Endothelial cell of umbilical vein (primary cell): ENCODE measurements at regions not wholly inside any gene's neighbourhood (a gene's known extent, or its start where the extent isn't known, plus 50 kb on each side); places are given as distances from the start of the nearest gene placed in this dataset.

ENCODE experiments used
- BruUV-seq: library from RNA; stranded (reverse); fragments of 400-500 nt; replicated peaks from 2 replicates; lab custom pipeline; 2021; lab: Mats Ljungman, UMichigan
- CTCF ChIA-PET: fragments of 300-600, 350-600 bp; sonication (Branson Sonifier 250); formaldehyde crosslinking; loops from one replicate; lab custom pipeline; 2021; ENCODE audit warnings: antibody characterized with exemption, inconsistent platforms; lab: Charles Lee
- POLR2A ChIA-PET: fragments of 300-600, 350-600 bp; sonication (Branson Sonifier 250); formaldehyde crosslinking; loops from one replicate; lab custom pipeline; 2021; ENCODE audit warnings: antibody characterized with exemption, inconsistent platforms; lab: Charles Lee
- DNase-seq: peaks from one replicate; pipeline ENCODE4 v3.0.0-alpha.2; 2011; ENCODE audit warnings: low read depth, low spot score
- FAIRE-seq: peaks from 2 replicates; lab custom pipeline; 2011; peaks lifted over from hg19 to GRCh38; lab: Jason Lieb, UNC
- H2AFZ ChIP-seq: 2 replicates; pipeline ENCODE4 v1.6.0; 2012; ENCODE audit warnings: low read depth, low read length, control low read depth, inconsistent platforms
- H3K27ac ChIP-seq: 2 replicates; pipeline ENCODE4 v1.5.1; 2011; ENCODE audit warnings: low read depth, mild to moderate bottlenecking, control low read depth, low read length, moderate library complexity; ENCODE audit not compliant: insufficient read depth
- H3K27me3 ChIP-seq, 2 experiments: 2 replicates each; pipeline versions ENCODE4 v1.6.0 to v1.6.1; 2011; ENCODE audit warnings: low read length in 2 of 2, mixed read lengths in 1 of 2; ENCODE audit not compliant: control insufficient read depth in 2 of 2, insufficient read depth in 2 of 2
- H3K36me3 ChIP-seq, 2 experiments: 2 replicates in 1 of 2; 3 replicates in 1 of 2; pipeline ENCODE4 v1.5.1; 2011; ENCODE audit warnings: low read length in 2 of 2, mild to moderate bottlenecking in 1 of 2, moderate library complexity in 1 of 2; ENCODE audit not compliant: control insufficient read depth in 2 of 2, insufficient read depth in 2 of 2; ENCODE audit errors: extremely low read depth in 1 of 2
- H3K4me1 ChIP-seq: 3 replicates; pipeline ENCODE4 v1.5.1; 2011; ENCODE audit warnings: mild to moderate bottlenecking, low read length; ENCODE audit not compliant: control insufficient read depth, insufficient read depth; ENCODE audit errors: extremely low read depth
- H3K4me2 ChIP-seq: 2 replicates; pipeline ENCODE4 v1.6.1; 2011; ENCODE audit warnings: low read length, control low read depth, mixed read lengths; ENCODE audit not compliant: insufficient read depth
- H3K4me3 ChIP-seq, 3 experiments: fragments of 200-600 bp in 1 of 3; sonication (generic), shearing (Covaris generic) in 1 of 3; replicated peaks in 1 of 3; 2 replicates each; pipeline ENCODE4 v1.5.1; 2011 to 2016; ENCODE audit warnings: control low read depth in 3 of 3, low read length in 3 of 3, mild to moderate bottlenecking in 2 of 3, inconsistent platforms in 1 of 3, low read depth in 1 of 3, moderate library complexity in 1 of 3; ENCODE audit not compliant: insufficient read depth in 1 of 3
- H3K79me2 ChIP-seq: 2 replicates; pipeline ENCODE4 v1.6.0; 2012; ENCODE audit warnings: low read length, inconsistent platforms; ENCODE audit not compliant: control insufficient read depth, insufficient read depth
- H3K9ac ChIP-seq: replicated peaks from 2 replicates; pipeline ENCODE3; 2011; ENCODE audit warnings: low read length, control low read depth; ENCODE audit not compliant: insufficient read depth; ENCODE audit errors: extremely low read depth
- H3K9me1 ChIP-seq: replicated peaks from 3 replicates; pipeline ENCODE4 v1.6.0; 2011; ENCODE audit warnings: mild to moderate bottlenecking, low read length; ENCODE audit not compliant: control insufficient read depth, insufficient read depth; ENCODE audit errors: extremely low read depth
- H3K9me3 ChIP-seq: replicated peaks from 2 replicates; pipeline ENCODE4 v1.5.1; 2012; ENCODE audit warnings: low read length, inconsistent platforms; ENCODE audit not compliant: control insufficient read depth, insufficient read depth
- H4K20me1 ChIP-seq: replicated peaks from 2 replicates; pipeline ENCODE3; 2011; ENCODE audit warnings: mild to moderate bottlenecking, low read length; ENCODE audit not compliant: control insufficient read depth, insufficient read depth; ENCODE audit errors: extremely low read depth
- CTCF ChIP-seq, 2 donors: IDR thresholded peaks; 1 replicate in 1 of 2; 2 replicates in 1 of 2; pipeline ENCODE4 v1.5.1; 2011; ENCODE audit warnings: low read length in 2 of 2, mild to moderate bottlenecking in 2 of 2, moderate library complexity in 2 of 2, control low read depth in 1 of 2, inconsistent platforms in 1 of 2, low read depth in 1 of 2; ENCODE audit not compliant: insufficient read depth in 1 of 2; ENCODE audit errors: extremely low read depth in 1 of 2
- EZH2 ChIP-seq: IDR thresholded peaks from 2 replicates; pipeline ENCODE4 v1.6.1; 2012; ENCODE audit warnings: borderline replicate concordance, low read depth, mild to moderate bottlenecking, moderate library complexity, low read length, inconsistent platforms; ENCODE audit not compliant: severe bottlenecking
- FOS ChIP-seq: IDR thresholded peaks from 2 replicates; pipeline ENCODE4 v1.6.1; 2011; ENCODE audit warnings: mild to moderate bottlenecking, low read length, moderate library complexity, borderline replicate concordance; ENCODE audit not compliant: insufficient read depth
- GATA2 ChIP-seq: IDR thresholded peaks from 2 replicates; pipeline ENCODE4 v1.7.0; 2011; ENCODE audit warnings: low read depth, mild to moderate bottlenecking, moderate library complexity, mixed read lengths, low read length; ENCODE audit not compliant: insufficient read length, insufficient read depth
- JUN ChIP-seq: IDR thresholded peaks from 2 replicates; pipeline ENCODE4 v1.6.1; 2011; ENCODE audit warnings: borderline replicate concordance, low read depth; ENCODE audit not compliant: insufficient read length, insufficient read depth
- MAX ChIP-seq: IDR thresholded peaks from 2 replicates; pipeline ENCODE4 v1.6.1; 2011; ENCODE audit not compliant: insufficient read depth, insufficient read length
- MYC ChIP-seq: IDR thresholded peaks from one replicate; pipeline ENCODE4 v1.6.1; 2011; ENCODE audit warnings: mild to moderate bottlenecking, low read depth, low read length
- POLR2A ChIP-seq: IDR thresholded peaks from 2 replicates; pipeline ENCODE4 v1.6.1; 2012; ENCODE audit warnings: low read depth, mild to moderate bottlenecking, control low read depth, low read length
- POLR2AphosphoS5 ChIP-seq: IDR thresholded peaks from 2 replicates; pipeline ENCODE4 v1.6.1; 2012; ENCODE audit warnings: low read depth, mild to moderate bottlenecking, control low read depth, low read length, moderate library complexity; ENCODE audit not compliant: insufficient read depth
- dilution Hi-C: fragments of 300-500 bp; cut with MboI; formaldehyde crosslinking; loops from one replicate; pipeline ENCODE4 v1.15.0; 2019; ENCODE audit warnings: low sequenced_read_pairs; ENCODE audit not compliant: extremely low pct_ligation_motif_present
- intact Hi-C: fragments of 100-400 bp; cut with micrococcal nuclease; formaldehyde crosslinking; loops from one replicate; pipeline ENCODE4 v1.10.0; 2022

- dilution Hi-C loops (no loop called here), intact Hi-C loops (no loop called here)
- no peak overlapping the region for H3K9ac ChIP-seq
- no peaks in the 10 kb centered on the region for H3K9me1 ChIP-seq
- FAIRE-seq = no peak
- H2AFZ ChIP-seq = no peak overlapping the region
- no peaks in the 10 kb centered on the region for H4K20me1 ChIP-seq
- DNase-seq = no peak
- no peak overlapping the region for H3K4me2 ChIP-seq
- no peak overlapping the region for H3K27ac ChIP-seq
- H3K27me3 ChIP-seq = no peaks in the 10 kb centered on the region
- TF ChIP-seq GATA2 (no peak), FOS (no peak)
- no peak overlapping the region for H3K4me3 ChIP-seq
- ChIA-PET CTCF (no interaction called here), POLR2A (no interaction called here)
- peaks cover 2% of the 10 kb centered on the region for H3K9me3 ChIP-seq
- no peaks in the 10 kb centered on the region for H3K79me2 ChIP-seq
- no TSS peak for BruUV-seq
- H3K36me3 ChIP-seq = no peaks in the 10 kb centered on the region
- H3K4me1 ChIP-seq = no peaks in the 10 kb centered on the region
These were observed 137.3 kb downstream of the MYCN start for GRCh38 chr2:16077601-16078000.

DNA sequence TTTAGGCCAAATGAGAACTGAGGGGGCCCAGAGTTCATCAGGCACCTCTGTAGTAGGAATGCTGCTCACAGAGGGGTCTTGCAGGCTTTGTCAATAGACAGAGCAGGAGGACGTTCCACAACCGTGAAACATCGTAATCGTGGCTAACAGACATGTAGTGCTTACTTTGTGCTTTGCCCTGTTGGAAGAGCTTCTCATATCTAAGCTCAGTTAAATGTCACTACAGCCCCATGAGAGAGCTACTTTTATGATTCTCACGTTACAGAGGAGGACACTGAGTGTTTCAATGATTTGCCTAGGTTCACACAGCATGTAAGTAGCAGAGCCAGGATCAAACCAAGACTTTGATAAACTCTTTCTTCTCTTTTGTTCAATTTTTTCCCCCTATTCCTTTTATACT lies 136.6 kb downstream of the MYCN start:
- BruUV-seq = no TSS peak
- no peaks in the 10 kb centered on the region for H3K79me2 ChIP-seq
- H3K9me1 ChIP-seq = no peaks in the 10 kb centered on the region
- no peak overlapping the region for H3K27ac ChIP-seq
- H3K36me3 ChIP-seq = no peaks in the 10 kb centered on the region
- H3K27me3 ChIP-seq = no peaks in the 10 kb centered on the region
- ChIA-PET CTCF (no interaction called here), POLR2A (no interaction called here)
- H3K4me1 ChIP-seq = no peaks in the 10 kb centered on the region
- dilution Hi-C loops (no loop called here), intact Hi-C loops (no loop called here)
- H2AFZ ChIP-seq = no peak overlapping the region
- DNase-seq (no peak), FAIRE-seq (no peak)
- no peaks in the 10 kb centered on the region for H4K20me1 ChIP-seq
- H3K4me3 ChIP-seq = no peak overlapping the region
- TF ChIP-seq FOS = no peak
- TF ChIP-seq POLR2A = no peak
- TF ChIP-seq MYC = no peak
- TF ChIP-seq MAX = no peak
- no peak for TF ChIP-seq POLR2AphosphoS5
- no peak for TF ChIP-seq CTCF (IDR thresholded peaks at IDR 0.05; ENCODE audit: extremely low read depth in 1 of 2, insufficient read depth in 1 of 2, low read depth in 1 of 2, low read length in 2 of 2)
- no peak for TF ChIP-seq EZH2
- TF ChIP-seq GATA2 = no peak
- TF ChIP-seq JUN = no peak
- no peak overlapping the region for H3K9ac ChIP-seq
- H3K9me3 ChIP-seq = peaks cover 2% of the 10 kb centered on the region
- no peak overlapping the region for H3K4me2 ChIP-seq
